ENCODE measurements at regions not wholly inside any gene's neighbourhood (a gene's known extent, or its start where the extent isn't known, plus 50 kb on each side); places are given as distances from the start of the nearest gene placed in this dataset.

DNA sequence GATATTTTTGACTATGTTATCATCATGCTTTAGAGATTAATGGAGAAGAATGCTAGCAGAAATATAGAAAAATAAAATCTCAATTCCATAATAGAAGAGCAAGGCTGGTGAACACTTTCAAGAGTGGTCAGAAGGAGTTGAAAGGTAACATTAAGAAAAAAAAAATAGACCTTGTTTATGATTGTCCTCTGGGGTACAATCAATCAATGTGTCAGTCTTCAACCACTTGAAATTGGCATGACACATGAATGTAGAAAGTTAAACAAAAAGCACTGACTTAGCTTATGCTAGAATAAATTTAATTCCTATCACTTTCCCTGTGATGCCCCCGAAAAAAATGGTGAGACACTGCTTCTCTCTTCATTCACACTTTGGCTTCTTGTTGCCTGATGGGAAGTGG is 750.3 kb upstream of the ADGRL2 start:
- no peak for DNase-seq (ENCODE audit: low read depth in 4 of 4, low spot score in 2 of 4)

DNA sequence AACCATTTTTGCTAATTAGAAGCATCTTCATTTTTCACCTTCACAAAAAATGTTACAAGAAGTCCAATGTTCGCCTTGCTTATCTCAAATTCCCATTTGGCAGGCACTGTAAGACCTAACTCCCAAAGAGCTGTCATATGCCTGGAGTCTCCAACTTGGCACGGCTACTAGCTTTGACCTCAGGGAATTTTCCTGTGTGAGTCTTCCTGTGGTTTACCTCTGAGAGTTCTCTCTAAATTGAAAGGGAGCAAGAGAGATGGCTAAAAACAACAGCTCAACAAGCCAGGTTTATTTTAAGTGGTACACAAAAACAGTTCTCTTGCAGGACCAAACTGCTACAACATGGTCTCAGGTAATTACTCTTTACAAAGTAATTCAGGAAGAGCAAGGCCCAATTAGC is 756.0 kb upstream of the ADGRL2 start:
- DNase-seq (ENCODE audit: low read depth in 4 of 4, low spot score in 2 of 4): no peak

- no peak for DNase-seq (ENCODE audit: low read depth in 4 of 4, low spot score in 2 of 4)
These were observed 758.5 kb upstream of the ADGRL2 start for GRCh38 chr1:81042225-81042624.

DNA sequence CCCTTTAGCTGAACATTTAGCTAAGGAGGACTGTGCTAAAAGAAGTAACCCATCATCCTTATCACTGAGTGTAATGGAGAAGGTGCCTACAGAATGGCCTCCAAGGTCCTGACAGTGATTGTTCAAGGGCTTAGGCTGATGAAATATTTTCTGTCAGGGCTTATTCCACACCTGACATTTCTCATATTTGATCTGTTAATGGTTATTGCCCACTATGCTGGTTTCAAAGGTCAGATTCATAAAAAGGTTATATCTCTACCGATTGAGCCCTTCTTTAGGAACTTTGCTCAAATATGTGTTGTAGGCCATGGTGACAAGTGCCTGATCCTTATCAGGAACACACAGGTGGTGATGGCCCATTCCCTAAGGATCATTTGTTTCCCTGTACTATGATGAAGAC is 766.4 kb upstream of the ADGRL2 start:
- no peak for DNase-seq (ENCODE audit: low read depth in 4 of 4, low spot score in 2 of 4)

DNA sequence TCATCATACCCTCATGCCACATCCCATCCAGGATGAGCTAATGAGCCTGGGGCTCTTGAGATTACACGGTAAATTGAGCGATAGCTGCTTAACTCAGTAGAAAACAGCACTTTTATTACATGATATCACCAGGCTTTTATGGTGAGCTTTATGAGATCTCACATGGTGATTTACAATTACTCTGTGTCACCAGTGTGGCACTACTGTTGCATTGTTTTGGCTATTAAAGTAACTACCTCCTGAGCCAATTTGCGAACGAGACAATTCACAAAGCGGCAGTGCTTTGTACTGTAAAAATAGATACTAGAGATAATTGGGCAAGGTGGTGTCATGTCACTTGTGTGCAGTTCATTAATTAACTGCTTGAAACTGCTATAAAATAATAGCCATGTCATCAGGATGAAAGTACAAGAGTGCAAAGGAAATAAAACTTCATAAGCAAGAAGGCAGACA is 767.7 kb upstream of the ADGRL2 start:
- no peak for DNase-seq (ENCODE audit: low read depth in 4 of 4, low spot score in 2 of 4)

- DNase-seq (ENCODE audit: low read depth in 4 of 4, low spot score in 2 of 4): no peak
These were observed 768.4 kb upstream of the ADGRL2 start for GRCh38 chr1:81032374-81032773.

DNA sequence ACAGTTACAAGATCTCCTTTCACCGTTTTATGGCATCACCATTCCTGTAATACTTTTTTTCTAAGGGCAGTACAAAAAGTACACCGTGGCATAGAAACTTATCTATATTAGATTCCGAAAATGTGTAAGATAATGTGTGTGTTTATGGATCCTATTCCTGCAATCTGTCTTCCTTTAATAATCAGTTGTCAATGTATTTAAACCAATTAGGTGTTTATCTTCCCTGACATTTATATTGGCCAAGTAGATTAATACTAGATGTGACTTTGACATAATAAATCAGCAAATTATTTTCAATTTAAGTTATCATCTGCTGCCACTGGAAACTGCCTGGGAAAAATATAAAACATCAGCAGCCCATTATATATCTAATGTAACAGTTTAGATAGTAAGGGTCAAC is 770.3 kb upstream of the ADGRL2 start:
- DNase-seq (ENCODE audit: low read depth in 4 of 4, low spot score in 2 of 4): no peak

DNA sequence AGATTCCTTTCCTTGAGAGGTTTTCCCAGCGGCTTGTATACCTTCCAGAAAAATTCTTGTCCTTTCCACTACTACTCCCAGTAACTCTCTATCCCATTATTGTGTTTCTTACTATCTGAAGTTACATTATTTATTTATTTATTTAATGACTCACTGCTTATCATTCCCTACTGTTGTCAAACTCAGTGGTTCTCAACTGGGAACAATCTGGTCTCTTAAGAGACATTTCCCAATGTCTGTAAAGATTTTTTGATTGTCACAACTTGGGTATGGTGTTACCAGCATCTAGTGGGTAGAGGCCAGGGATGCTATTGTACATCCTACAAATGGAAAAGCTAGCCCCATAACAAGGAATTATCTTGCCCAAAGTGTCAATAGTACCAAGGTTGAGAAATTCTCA is 771.5 kb upstream of the ADGRL2 start:
- no peak for DNase-seq (ENCODE audit: low read depth in 4 of 4, low spot score in 2 of 4)

GRCh38 chr1:81023187-81023724 is 777.5 kb upstream of the ADGRL2 start:
- no peak for DNase-seq (ENCODE audit: low read depth in 4 of 4, low spot score in 2 of 4)

DNA sequence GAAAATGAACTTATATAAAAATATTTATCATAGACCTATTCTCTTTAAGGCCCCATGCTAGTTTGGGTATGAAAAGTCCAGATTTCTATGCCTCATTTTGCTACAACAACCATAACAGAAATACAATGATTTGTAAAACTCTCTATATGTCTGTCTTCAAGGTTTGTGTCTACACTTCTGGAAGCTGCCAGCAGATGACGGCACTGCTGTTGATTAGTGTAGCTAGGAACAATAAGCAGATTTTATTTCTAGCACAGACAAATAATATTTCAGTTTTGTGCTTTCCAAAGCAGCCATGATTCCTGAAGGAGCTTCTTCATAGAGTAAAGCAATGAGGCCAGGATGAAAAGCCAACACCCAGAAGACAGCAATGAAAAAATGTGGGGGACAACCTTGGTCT is 779.6 kb upstream of the ADGRL2 start:
- DNase-seq (ENCODE audit: low read depth in 4 of 4, low spot score in 2 of 4): no peak

DNA sequence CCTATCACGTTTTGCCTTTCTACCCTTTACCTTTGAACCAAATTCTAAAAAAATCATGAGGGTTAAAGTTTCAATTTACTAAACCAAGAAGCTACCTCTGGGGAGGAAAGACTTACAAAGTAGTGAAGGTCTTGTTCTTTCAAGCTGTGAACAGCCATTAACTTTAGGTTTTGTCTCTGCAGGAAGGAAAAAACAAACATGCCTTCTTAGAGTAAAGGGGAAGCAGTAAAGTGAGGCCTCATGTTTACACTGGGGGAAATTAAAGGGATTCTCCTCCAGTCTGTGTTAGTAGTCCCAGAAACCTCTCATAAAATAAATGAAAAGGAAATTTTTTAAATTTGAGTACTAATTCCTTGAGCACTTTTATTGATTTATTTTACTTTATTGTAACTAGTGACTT is 780.2 kb upstream of the ADGRL2 start:
- no peak for DNase-seq (ENCODE audit: low read depth in 4 of 4, low spot score in 2 of 4)

GRCh38 chr1:81010126-81010525 is 790.6 kb upstream of the ADGRL2 start:
- DNase-seq (ENCODE audit: low read depth in 4 of 4, low spot score in 2 of 4): no peak

- DNase-seq (ENCODE audit: low read depth in 4 of 4, low spot score in 2 of 4): no peak
These were observed 792.4 kb upstream of the ADGRL2 start for GRCh38 chr1:81008293-81008692.

- no peak for DNase-seq (ENCODE audit: low read depth in 4 of 4, low spot score in 2 of 4)
These were observed 793.7 kb upstream of the ADGRL2 start for GRCh38 chr1:81007024-81007423.

DNA sequence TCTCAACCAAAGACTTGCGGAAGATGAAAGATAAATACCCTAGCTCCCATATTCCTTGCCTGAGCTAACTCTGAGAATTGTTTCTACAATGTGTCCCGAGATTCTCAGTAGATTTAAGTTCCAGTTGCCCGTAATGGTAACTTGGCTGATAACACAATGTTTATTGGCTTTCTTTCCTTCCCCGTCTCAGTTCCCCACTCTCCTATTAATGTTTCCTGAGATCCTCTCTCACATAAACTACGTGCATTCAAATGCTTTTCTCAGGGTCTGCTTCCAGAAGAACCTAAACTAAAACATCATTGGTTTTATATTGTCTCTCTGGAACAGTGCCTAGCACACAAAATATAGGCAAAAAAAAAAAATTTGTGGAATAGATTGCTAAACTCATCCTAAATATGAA is 794.2 kb upstream of the ADGRL2 start:
- DNase-seq (ENCODE audit: low read depth in 4 of 4, low spot score in 2 of 4): no peak

DNA sequence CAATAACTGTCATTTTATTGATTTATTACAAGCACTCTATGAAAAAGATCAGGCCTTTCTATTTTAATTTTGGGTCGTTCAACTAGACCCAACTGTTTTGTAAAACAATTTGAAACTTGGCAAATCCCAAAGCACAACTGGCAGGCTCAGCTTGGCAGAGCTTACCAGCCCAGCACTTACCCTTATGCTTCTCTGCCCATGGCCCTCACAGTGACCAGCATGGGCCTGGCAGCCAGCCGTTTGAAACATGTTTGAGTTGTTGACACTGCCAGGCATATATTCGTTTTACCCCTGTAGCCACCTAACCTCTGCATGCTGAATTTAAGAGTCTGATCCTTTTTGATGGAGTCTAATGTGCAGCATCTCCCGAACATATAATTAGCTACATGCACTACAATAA is 796.7 kb upstream of the ADGRL2 start:
- DNase-seq (ENCODE audit: low read depth in 4 of 4, low spot score in 2 of 4): no peak

DNA sequence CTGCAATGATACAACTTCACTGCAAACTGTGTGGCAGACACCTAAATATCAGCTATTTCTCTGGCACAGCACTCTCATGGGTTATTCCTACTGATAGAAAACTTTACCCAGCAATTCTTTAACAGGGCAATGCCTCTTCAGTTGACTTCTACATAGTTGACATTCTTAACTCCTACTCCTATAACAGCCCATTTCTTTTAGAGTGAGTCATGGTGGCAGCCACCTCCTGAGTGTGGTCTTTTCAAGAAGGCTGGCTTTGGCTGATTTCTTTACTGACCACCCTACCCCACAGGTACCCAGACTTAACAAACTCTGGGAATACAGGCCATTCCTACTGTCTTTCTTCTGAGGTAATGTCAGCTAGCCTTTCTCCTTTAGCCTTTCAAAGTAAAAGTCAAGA is 805.8 kb upstream of the ADGRL2 start:
- DNase-seq (ENCODE audit: low read depth in 4 of 4, low spot score in 2 of 4): no peak

DNA sequence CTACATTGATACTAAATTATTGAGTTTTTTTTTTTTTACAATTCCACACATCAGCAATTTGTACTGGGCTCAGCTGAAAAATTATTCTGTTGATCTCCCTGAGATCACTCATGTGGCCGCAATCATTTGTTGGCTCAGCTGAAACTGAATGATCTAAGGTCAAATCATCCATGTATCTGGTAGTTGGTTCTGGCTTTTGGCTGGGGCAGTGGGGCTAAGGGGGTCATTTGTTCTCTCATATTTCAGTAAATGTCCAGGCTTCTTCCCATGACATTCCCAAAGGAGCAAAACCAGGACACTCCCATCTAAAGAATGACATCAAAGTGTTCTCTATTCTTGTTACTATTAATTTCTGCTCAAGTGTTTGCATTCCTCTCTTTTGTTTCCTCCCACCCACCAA is 806.7 kb upstream of the ADGRL2 start:
- no peak for DNase-seq (ENCODE audit: low read depth in 4 of 4, low spot score in 2 of 4)

DNA sequence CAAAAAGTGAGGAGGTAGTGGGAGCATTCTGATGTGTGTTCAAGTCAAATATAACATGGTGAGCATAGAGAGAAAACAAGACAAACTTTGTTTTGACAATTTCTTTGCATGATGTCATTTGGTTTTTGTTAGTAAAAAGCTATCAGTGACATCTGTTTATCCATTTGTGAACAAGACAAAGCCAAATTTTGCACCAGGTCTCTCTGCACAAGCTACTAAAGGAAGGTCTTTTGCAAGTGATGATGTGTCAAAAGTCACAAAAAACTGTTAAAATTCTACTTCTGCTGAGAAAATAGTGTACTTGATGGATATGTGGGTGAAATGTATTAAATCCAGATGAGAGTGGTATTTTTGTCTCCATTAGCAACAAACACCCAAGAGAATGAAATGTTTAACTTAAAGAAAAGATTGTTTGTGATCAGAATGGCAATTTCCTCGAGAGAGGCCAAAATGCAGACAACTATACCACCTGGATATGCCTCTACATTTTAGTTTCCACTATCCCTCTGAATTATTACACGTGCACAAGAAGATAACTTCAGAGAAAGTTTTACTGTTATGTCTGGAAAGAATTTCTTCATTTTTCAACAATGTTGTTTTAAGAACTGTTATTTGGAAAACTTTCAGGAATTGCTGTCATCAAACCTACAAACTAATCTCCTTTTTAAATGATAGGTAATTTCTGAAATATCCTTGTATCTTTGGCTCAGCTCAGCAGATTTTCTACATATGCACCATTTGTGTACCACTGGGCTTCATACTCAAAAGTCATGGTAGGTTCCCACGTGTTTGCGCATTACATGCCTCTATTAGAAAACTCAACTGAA is 807.4 kb upstream of the ADGRL2 start:
- DNase-seq (ENCODE audit: low read depth in 4 of 4, low spot score in 2 of 4): no peak

GRCh38 chr1:80989455-80989854 is 811.3 kb upstream of the ADGRL2 start:
- no peak for DNase-seq (ENCODE audit: low read depth in 4 of 4, low spot score in 2 of 4)

DNA sequence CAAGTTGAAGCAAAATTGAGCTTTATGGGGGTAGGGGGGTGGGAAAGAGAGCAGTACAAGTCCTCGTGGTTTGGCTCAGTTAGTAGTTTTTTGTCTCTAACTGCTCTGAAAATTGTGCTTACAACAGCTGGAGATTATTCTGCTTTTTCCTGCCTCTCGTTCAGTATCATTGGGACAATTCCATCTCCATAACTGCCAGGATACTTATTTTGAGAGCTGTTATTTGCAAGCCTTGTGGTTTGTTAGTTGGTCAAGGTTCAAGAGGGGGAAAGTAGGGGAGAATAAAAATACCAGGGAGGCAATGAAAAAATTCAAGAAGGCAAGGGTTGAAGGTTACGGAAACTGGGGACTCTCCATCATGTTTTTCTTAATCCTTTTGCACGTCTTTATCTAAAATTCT is 811.8 kb upstream of the ADGRL2 start:
- DNase-seq (ENCODE audit: low read depth in 4 of 4, low spot score in 2 of 4): no peak

GRCh38 chr1:80987824-80988223 is 812.9 kb upstream of the ADGRL2 start:
- DNase-seq (ENCODE audit: low read depth in 4 of 4, low spot score in 2 of 4): no peak

DNA sequence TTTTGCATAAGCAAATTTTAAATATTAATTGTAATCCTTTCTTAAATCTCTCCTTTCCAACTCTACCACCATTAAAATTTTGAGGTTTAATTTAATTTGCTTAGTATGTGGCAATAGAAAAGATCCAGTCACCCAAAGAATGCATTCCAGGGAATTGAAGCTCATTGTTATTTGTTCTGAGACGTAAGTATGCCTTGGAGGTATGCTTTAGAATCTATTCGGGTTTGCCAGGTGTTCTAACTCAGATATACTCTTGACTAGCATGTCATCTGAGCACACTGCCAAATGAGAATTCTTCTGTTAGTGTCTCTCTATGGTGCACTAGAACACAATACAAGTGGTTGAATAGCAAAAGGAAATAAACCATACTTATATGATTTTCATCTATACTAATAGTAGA is 813.6 kb upstream of the ADGRL2 start:
- no peak for DNase-seq (ENCODE audit: low read depth in 4 of 4, low spot score in 2 of 4)
